ENCODE measurements at regions not wholly inside any gene's neighbourhood (a gene's known extent, or its start where the extent isn't known, plus 50 kb on each side); places are given as distances from the start of the nearest gene placed in this dataset.
A peak's percentile ranks its signal among the peaks of the same experiment; 100 is the strongest.

DNA sequence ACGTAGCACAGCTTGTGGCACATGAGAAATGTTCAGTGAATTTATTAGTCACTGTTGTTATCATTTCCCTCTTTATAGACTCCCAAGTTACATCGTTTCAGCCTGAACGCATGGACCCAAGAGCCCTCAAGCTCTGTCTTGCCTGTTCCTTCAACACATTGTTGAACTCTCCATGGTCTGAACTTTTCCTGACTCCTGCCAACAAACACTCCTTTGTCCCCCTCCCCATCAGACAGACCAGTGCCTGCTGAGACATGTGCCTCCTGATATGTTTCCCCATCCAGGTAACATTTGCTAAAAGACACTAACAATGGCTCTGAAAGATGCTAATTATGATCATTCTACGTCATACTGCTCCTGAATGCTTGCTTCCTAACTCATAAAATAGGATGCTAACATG is 108.7 kb upstream of the NFIA start:
- H3K4me3 ChIP-seq (ENCODE audit: low read depth, low read length): no peak overlapping the region
- H3K27ac ChIP-seq: no peak overlapping the region
- no peaks in the 10 kb centered on the region for H3K36me3 ChIP-seq (ENCODE audit: control insufficient read depth, insufficient read depth, low read length)
- peaks cover 6% of the 10 kb centered on the region for H3K4me1 ChIP-seq
- no peak overlapping the region for H3K4me2 ChIP-seq (ENCODE audit: low read length)
- no peaks in the 10 kb centered on the region for H3K9me3 ChIP-seq (ENCODE audit: control insufficient read depth, low read length)
- no peaks in the 10 kb centered on the region for H3K27me3 ChIP-seq (ENCODE audit: control insufficient read depth, insufficient read depth, low read length)
- no peaks in the 10 kb centered on the region for H3K79me2 ChIP-seq
- no peak overlapping the region for H3K9ac ChIP-seq
- H2AFZ ChIP-seq: no peak overlapping the region
- TF ChIP-seq, protein P1, sequence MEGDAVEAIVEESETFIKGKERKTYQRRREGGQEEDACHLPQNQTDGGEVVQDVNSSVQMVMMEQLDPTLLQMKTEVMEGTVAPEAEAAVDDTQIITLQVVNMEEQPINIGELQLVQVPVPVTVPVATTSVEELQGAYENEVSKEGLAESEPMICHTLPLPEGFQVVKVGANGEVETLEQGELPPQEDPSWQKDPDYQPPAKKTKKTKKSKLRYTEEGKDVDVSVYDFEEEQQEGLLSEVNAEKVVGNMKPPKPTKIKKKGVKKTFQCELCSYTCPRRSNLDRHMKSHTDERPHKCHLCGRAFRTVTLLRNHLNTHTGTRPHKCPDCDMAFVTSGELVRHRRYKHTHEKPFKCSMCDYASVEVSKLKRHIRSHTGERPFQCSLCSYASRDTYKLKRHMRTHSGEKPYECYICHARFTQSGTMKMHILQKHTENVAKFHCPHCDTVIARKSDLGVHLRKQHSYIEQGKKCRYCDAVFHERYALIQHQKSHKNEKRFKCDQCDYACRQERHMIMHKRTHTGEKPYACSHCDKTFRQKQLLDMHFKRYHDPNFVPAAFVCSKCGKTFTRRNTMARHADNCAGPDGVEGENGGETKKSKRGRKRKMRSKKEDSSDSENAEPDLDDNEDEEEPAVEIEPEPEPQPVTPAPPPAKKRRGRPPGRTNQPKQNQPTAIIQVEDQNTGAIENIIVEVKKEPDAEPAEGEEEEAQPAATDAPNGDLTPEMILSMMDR (IDR thresholded peaks at IDR 0.05): no peak

DNA sequence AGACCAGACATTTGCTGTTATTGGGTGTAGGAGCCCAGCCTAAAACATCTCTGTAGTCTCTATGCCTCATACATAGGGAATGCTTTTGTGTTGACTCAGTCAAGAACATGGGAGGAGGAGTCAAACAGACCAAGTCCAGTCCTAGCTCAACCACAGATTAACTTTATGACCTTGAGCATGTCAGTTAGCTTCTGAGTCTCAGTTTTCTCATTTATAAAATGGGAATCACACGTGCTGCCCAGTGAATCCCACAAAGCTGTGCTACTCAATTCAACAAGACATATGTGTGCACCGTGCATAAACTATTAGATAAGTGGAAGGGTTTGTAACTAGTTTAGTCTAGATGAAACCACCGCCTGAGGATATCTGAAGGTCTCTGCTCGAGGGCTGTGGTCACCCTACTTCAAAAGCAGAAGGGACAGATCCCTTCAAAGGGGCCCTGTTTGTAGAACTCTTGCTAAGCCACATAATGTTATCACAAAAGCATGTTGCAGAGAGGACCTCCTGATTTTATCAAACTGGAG is 109.5 kb upstream of the NFIA start:
- peaks cover 6% of the 10 kb centered on the region for H3K4me1 ChIP-seq
- H3K9me3 ChIP-seq (ENCODE audit: control insufficient read depth, low read length): no peaks in the 10 kb centered on the region
- no peaks in the 10 kb centered on the region for H3K36me3 ChIP-seq (ENCODE audit: control insufficient read depth, insufficient read depth, low read length)
- no peaks in the 10 kb centered on the region for H3K79me2 ChIP-seq
- no peak overlapping the region for H3K4me3 ChIP-seq (ENCODE audit: low read depth, low read length)
- H3K27ac ChIP-seq: no peak overlapping the region
- H3K9ac ChIP-seq: no peak overlapping the region
- TF ChIP-seq, protein P1 (IDR thresholded peaks at IDR 0.05): no peak
- H3K27me3 ChIP-seq (ENCODE audit: control insufficient read depth, insufficient read depth, low read length): no peaks in the 10 kb centered on the region
- H3K4me2 ChIP-seq (ENCODE audit: low read length): no peak overlapping the region
- no peak overlapping the region for H2AFZ ChIP-seq

DNA sequence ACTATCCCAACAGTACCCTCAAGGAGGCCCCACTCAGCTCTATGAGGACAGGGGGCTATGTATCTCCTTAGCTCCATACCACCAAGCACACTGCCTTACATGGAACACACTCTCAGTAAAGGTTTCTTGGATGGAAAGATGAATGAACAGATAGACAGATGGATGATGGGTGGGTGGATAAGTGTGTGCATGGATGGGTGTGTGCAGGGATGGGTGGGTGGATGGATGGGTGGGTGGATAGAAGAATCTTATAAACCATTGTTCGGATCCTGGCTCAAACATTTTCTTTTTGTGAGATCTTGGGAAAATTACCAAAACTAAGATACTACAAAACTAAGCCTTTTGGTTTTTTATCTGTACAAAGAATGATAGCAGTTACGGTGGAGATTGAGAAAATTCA is 111.0 kb upstream of the NFIA start:
- H3K79me2 ChIP-seq: no peaks in the 10 kb centered on the region
- TF ChIP-seq, protein P1 (IDR thresholded peaks at IDR 0.05): no peak
- H3K4me3 ChIP-seq (ENCODE audit: low read depth, low read length): no peak overlapping the region
- no peaks in the 10 kb centered on the region for H3K27me3 ChIP-seq (ENCODE audit: control insufficient read depth, insufficient read depth, low read length)
- H3K36me3 ChIP-seq (ENCODE audit: control insufficient read depth, insufficient read depth, low read length): no peaks in the 10 kb centered on the region
- no peak overlapping the region for H3K27ac ChIP-seq
- H3K4me2 ChIP-seq (ENCODE audit: low read length): no peak overlapping the region
- no peak overlapping the region for H2AFZ ChIP-seq
- no peaks in the 10 kb centered on the region for H3K9me3 ChIP-seq (ENCODE audit: control insufficient read depth, low read length)
- no peaks in the 10 kb centered on the region for H3K4me1 ChIP-seq
- H3K9ac ChIP-seq: no peak overlapping the region

DNA sequence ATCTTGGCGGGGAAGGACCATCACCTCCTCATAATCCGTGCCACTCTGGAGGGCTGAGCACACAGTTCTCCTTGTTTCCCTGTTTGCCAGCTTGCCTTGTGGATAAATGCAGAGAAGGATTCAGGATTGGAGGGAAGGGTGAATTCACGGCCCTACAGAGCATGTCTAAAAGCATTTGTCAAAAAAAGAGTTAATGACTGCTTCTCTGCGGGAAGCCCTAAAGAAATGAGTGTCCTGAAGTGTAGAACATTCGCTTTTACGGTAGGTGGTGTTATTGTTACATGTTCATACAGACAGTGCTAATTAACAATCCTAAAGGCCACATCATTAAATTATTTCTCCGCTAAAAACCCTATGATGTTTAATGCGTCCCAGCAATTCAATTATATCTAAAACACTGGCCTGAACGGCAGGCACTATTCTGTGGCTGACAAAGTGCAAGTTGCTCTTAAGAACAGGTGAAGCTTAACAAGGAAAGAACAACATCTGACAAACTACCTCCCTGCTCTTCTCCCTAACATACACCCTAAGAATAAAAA is 112.3 kb upstream of the NFIA start:
- no peaks in the 10 kb centered on the region for H3K79me2 ChIP-seq
- H3K36me3 ChIP-seq (ENCODE audit: control insufficient read depth, insufficient read depth, low read length): no peaks in the 10 kb centered on the region
- H3K4me1 ChIP-seq: no peaks in the 10 kb centered on the region
- H2AFZ ChIP-seq: peak overlapping the region; percentile 50
- no peaks in the 10 kb centered on the region for H3K27me3 ChIP-seq (ENCODE audit: control insufficient read depth, insufficient read depth, low read length)
- H3K9ac ChIP-seq: no peak overlapping the region
- no peaks in the 10 kb centered on the region for H3K9me3 ChIP-seq (ENCODE audit: control insufficient read depth, low read length)
- TF ChIP-seq, protein P1 (IDR thresholded peaks at IDR 0.05): peak; percentile 23
- peak overlapping the region; percentile 19 for H3K27ac ChIP-seq
- no peak overlapping the region for H3K4me2 ChIP-seq (ENCODE audit: low read length)
- no peak overlapping the region for H3K4me3 ChIP-seq (ENCODE audit: low read depth, low read length)

DNA sequence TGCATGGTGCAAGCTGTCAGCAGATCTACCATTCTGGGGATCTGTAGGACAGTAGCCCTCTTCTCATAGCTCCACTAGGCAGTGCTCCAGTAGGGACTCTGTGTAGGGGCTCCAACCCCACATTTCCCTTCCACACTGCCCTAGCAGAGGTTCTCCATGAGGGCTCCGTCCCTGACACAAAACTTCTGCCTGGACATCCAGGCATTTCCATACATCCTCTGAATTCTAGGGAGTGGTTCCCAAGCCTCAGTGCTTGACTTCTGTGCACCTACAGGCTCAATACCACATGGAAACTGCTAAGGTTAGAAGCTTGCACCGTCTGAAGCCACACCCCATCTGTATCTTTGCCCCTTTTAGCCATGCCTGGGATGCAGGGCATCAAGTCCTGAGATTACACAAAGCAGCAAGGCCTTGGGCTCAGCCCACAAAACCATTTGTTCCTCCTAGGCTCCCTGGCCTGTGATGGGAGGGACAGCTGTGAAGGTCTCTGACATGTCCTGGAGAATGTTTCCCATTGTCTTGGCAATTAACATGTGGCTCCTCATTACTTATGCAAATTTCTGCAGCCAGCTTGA is 117.0 kb upstream of the NFIA start:
- Histone ChIP-seq H3K9me3 (ENCODE audit: control insufficient read depth, low read length) (no peaks in the 10 kb centered on the region), H3K9ac (no peak overlapping the region), H3K4me2 (ENCODE audit: low read length) (no peak overlapping the region), H3K4me3 (ENCODE audit: low read depth, low read length) (no peak overlapping the region), H3K27ac (no peak overlapping the region), H3K79me2 (no peaks in the 10 kb centered on the region), H2AFZ (no peak overlapping the region), H3K4me1 (no peaks in the 10 kb centered on the region), H3K36me3 (ENCODE audit: control insufficient read depth, insufficient read depth, low read length) (no peaks in the 10 kb centered on the region), H3K27me3 (ENCODE audit: control insufficient read depth, insufficient read depth, low read length) (no peaks in the 10 kb centered on the region)
- TF ChIP-seq, protein P1 (IDR thresholded peaks at IDR 0.05): no peak
